ENCODE measurements at regions not wholly inside any gene's neighbourhood (a gene's known extent, or its start where the extent isn't known, plus 50 kb on each side); places are given as distances from the start of the nearest gene placed in this dataset.
A peak's percentile ranks its signal among the peaks of the same experiment; 100 is the strongest.

- H3K27me3 ChIP-seq = no peaks in the 10 kb centered on the region
- TF ChIP-seq, protein P1, sequence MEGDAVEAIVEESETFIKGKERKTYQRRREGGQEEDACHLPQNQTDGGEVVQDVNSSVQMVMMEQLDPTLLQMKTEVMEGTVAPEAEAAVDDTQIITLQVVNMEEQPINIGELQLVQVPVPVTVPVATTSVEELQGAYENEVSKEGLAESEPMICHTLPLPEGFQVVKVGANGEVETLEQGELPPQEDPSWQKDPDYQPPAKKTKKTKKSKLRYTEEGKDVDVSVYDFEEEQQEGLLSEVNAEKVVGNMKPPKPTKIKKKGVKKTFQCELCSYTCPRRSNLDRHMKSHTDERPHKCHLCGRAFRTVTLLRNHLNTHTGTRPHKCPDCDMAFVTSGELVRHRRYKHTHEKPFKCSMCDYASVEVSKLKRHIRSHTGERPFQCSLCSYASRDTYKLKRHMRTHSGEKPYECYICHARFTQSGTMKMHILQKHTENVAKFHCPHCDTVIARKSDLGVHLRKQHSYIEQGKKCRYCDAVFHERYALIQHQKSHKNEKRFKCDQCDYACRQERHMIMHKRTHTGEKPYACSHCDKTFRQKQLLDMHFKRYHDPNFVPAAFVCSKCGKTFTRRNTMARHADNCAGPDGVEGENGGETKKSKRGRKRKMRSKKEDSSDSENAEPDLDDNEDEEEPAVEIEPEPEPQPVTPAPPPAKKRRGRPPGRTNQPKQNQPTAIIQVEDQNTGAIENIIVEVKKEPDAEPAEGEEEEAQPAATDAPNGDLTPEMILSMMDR (IDR thresholded peaks at IDR 0.05) = no peak
- no peak for TF ChIP-seq POLR2A (IDR thresholded peaks at IDR 0.05)
- H3K27ac ChIP-seq = no peak overlapping the region
- H3K4me1 ChIP-seq = peaks cover 11% of the 10 kb centered on the region
- no peak overlapping the region for H3K4me3 ChIP-seq
- no peaks in the 10 kb centered on the region for H3K9me3 ChIP-seq
- no peaks in the 10 kb centered on the region for H3K36me3 ChIP-seq (replicated peaks in 1 of 2; ENCODE audit: insufficient read depth in 1 of 2, low read depth in 2 of 2)
- intact Hi-C loops (cut with DNase I) = no loop called here
- 56 to 83% methylated on average over 1 of the region's 1 CpG for WGBS, 2 donors
- ATAC-seq (no peak), DNase-seq (no peak)
Measured at GRCh38 chr15:69994429-69995205, 103.1 kb downstream of the TLE3 start.

- H3K27me3 ChIP-seq = no peaks in the 10 kb centered on the region
- TF ChIP-seq, protein P1 (IDR thresholded peaks at IDR 0.05) = no peak
- no peak for TF ChIP-seq POLR2A (IDR thresholded peaks at IDR 0.05)
- H3K27ac ChIP-seq = no peak overlapping the region
- H3K4me3 ChIP-seq = no peak overlapping the region
- DNase-seq (no peak), ATAC-seq (no peak)
- H3K36me3 ChIP-seq (replicated peaks in 1 of 2; ENCODE audit: insufficient read depth in 1 of 2, low read depth in 2 of 2) = no peaks in the 10 kb centered on the region
- 60 to 69% methylated on average over 15 of the region's 15 CpGs for WGBS, 2 donors
- no peaks in the 10 kb centered on the region for H3K9me3 ChIP-seq
- intact Hi-C loops (cut with DNase I) = no loop called here
- H3K4me1 ChIP-seq = peaks cover 16% of the 10 kb centered on the region
Measured at GRCh38 chr15:69996321-69997160, 101.2 kb downstream of the TLE3 start.

GRCh38 chr15:69997161-69997485 lies 100.6 kb downstream of the TLE3 start:
- Histone ChIP-seq H3K4me1 (peaks cover 16% of the 10 kb centered on the region), H3K27me3 (no peaks in the 10 kb centered on the region), H3K4me3 (no peak overlapping the region), H3K9me3 (no peaks in the 10 kb centered on the region), H3K27ac (no peak overlapping the region), H3K36me3 (replicated peaks in 1 of 2; ENCODE audit: insufficient read depth in 1 of 2, low read depth in 2 of 2) (no peaks in the 10 kb centered on the region)
- TF ChIP-seq, protein P1 (IDR thresholded peaks at IDR 0.05) = no peak
- TF ChIP-seq POLR2A (IDR thresholded peaks at IDR 0.05) = no peak
- intact Hi-C loops (cut with DNase I) = no loop called here
- WGBS, 2 donors = 32 to 48% methylated on average over 5 to 10 of the region's 10 CpGs
- peak; percentile 57 for ATAC-seq
- peak; percentile 28 to 70 (median 50) for DNase-seq
